ENCODE measurements at regions not wholly inside any gene's neighbourhood (a gene's known extent, or its start where the extent isn't known, plus 50 kb on each side); places are given as distances from the start of the nearest gene placed in this dataset.

DNA sequence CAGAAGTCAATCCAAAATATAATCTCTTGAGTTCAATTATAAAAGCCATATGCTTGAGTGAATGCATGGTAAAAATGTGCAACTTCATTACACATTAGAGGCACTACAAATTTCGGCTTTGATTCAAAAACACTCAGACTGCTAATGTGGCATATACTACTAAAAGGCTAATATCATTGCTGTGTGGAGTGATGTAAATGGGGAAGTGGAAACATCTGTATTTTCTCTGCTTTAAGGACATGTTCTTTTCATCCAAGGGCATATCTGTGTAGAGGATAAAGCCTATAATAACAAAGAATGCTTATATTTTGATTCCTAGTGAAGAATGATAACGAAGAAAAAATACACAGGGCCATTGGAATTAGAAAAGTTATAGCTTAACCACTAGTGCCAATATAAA, 643.9 kb upstream of the ZNF608 start:
- CTCF ChIA-PET, result no interaction called here
- Histone ChIP-seq H3K4me1 (ENCODE audit: control insufficient read depth, insufficient read depth, low read length) (no peaks in the 10 kb centered on the region), H3K9me3 (ENCODE audit: control insufficient read depth, insufficient read depth, low read depth, low read length) (no peaks in the 10 kb centered on the region), H3K27me3 (ENCODE audit: control insufficient read depth, insufficient read depth, low read length) (no peaks in the 10 kb centered on the region), H3K36me3 (ENCODE audit: control insufficient read depth, insufficient read depth, low read length) (no peaks in the 10 kb centered on the region), H3K27ac (ENCODE audit: low read length) (no peak overlapping the region), H3K4me3 (ENCODE audit: low read depth in 2 of 2, low read length in 2 of 2) (no peak overlapping the region)
- DNase-seq (ENCODE audit: low read depth, low spot score) (no peak), ATAC-seq (no peak)
- TF ChIP-seq, protein P1, sequence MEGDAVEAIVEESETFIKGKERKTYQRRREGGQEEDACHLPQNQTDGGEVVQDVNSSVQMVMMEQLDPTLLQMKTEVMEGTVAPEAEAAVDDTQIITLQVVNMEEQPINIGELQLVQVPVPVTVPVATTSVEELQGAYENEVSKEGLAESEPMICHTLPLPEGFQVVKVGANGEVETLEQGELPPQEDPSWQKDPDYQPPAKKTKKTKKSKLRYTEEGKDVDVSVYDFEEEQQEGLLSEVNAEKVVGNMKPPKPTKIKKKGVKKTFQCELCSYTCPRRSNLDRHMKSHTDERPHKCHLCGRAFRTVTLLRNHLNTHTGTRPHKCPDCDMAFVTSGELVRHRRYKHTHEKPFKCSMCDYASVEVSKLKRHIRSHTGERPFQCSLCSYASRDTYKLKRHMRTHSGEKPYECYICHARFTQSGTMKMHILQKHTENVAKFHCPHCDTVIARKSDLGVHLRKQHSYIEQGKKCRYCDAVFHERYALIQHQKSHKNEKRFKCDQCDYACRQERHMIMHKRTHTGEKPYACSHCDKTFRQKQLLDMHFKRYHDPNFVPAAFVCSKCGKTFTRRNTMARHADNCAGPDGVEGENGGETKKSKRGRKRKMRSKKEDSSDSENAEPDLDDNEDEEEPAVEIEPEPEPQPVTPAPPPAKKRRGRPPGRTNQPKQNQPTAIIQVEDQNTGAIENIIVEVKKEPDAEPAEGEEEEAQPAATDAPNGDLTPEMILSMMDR (IDR thresholded peaks at IDR 0.05), result no peak
- TF ChIP-seq SIN3A (IDR thresholded peaks at IDR 0.05; ENCODE audit: borderline replicate concordance, insufficient read depth, low read depth, low read length) (no peak), TCF7L2 (IDR thresholded peaks at IDR 0.05; ENCODE audit: low read depth, low read length) (no peak), REST (IDR thresholded peaks at IDR 0.05; ENCODE audit: insufficient read depth in 1 of 2, low read depth in 2 of 2, low read length in 1 of 2) (no peak), POLR2AphosphoS5 (IDR thresholded peaks at IDR 0.05; ENCODE audit: low read depth, low read length) (no peak)
- intact Hi-C loops (cut with micrococcal nuclease; ENCODE audit: unreplicated experiment) (no loop called here), in situ Hi-C loops (cut with HindIII; ENCODE audit: low pct_unique_long_range_greater_than_20kb, low sequenced_read_pairs) (no loop called here)
- POLR2A ChIA-PET, result interaction anchor here (0.5 kb wide), 1 partner anchor 787 kb away, joined by 5 read pairs; no protein-coding TSS in a partner anchor
- BruUV-seq (replicated peaks), result no TSS peak

GRCh38 chr5:125393221-125393815, 646.9 kb upstream of the ZNF608 start:
- ChIA-PET POLR2A (no interaction called here), CTCF (no interaction called here)
- in situ Hi-C loops (cut with HindIII; ENCODE audit: low pct_unique_long_range_greater_than_20kb, low sequenced_read_pairs), result no loop called here
- no peaks in the 10 kb centered on the region for H3K4me1 ChIP-seq (ENCODE audit: control insufficient read depth, insufficient read depth, low read length)
- no peaks in the 10 kb centered on the region for H3K27me3 ChIP-seq (ENCODE audit: control insufficient read depth, insufficient read depth, low read length)
- intact Hi-C loops (cut with micrococcal nuclease; ENCODE audit: unreplicated experiment), result no loop called here
- DNase-seq (ENCODE audit: low read depth, low spot score) (no peak), ATAC-seq (no peak)
- no TSS peak for BruUV-seq (replicated peaks)
- no peak overlapping the region for H3K4me3 ChIP-seq (ENCODE audit: low read depth in 2 of 2, low read length in 2 of 2)
- H3K36me3 ChIP-seq (ENCODE audit: control insufficient read depth, insufficient read depth, low read length), result no peaks in the 10 kb centered on the region
- H3K27ac ChIP-seq (ENCODE audit: low read length), result no peak overlapping the region
- TF ChIP-seq, protein P1 (IDR thresholded peaks at IDR 0.05), result no peak
- TF ChIP-seq REST (IDR thresholded peaks at IDR 0.05; ENCODE audit: insufficient read depth in 1 of 2, low read depth in 2 of 2, low read length in 1 of 2) (no peak), POLR2AphosphoS5 (IDR thresholded peaks at IDR 0.05; ENCODE audit: low read depth, low read length) (no peak), TCF7L2 (IDR thresholded peaks at IDR 0.05; ENCODE audit: low read depth, low read length) (no peak), SIN3A (IDR thresholded peaks at IDR 0.05; ENCODE audit: borderline replicate concordance, insufficient read depth, low read depth, low read length) (no peak)
- no peaks in the 10 kb centered on the region; the same call in 1 of the 2 replicates for H3K9me3 ChIP-seq (ENCODE audit: control insufficient read depth, insufficient read depth, low read depth, low read length)
